ENCODE measurements at regions not wholly inside any gene's neighbourhood (a gene's known extent, or its start where the extent isn't known, plus 50 kb on each side); places are given as distances from the start of the nearest gene placed in this dataset.

DNA sequence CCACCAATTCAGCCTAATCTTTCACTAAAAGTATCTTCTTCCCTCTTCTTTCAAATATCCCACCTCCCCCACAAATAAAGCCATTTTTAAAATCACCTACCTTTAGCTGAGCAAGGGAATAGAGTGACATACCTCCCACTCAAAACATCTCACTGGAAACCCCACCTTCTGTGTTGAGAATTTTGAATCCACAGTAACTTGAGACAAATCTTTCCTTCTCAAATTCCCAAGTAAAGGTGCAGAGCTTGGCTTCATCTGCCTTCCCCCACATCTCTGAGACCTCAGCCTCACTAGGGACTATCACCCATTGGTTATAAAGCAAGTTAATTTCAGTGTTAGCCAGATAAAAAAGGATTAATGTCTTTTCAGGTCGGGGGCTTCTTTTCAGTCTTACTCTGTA is 180.4 kb downstream of the INO80D start:
- H3K4me3 ChIP-seq (ENCODE audit: low read depth, low read length) = no peak overlapping the region
- H3K27ac ChIP-seq (ENCODE audit: extremely low read depth, low read depth, low read length) = no peak overlapping the region
- no peaks in the 10 kb centered on the region; the same call in 1 of the 2 replicates for H3K4me1 ChIP-seq (ENCODE audit: control insufficient read depth, insufficient read depth, low read length)
- no peaks in the 10 kb centered on the region for H3K9me3 ChIP-seq (ENCODE audit: control insufficient read depth, insufficient read depth, low read depth, low read length)
- H3K36me3 ChIP-seq (ENCODE audit: control insufficient read depth in 2 of 2, insufficient read depth in 1 of 2, low read length in 2 of 2) = no peaks in the 10 kb centered on the region
- POLR2A ChIA-PET = no interaction called here
- CTCF ChIA-PET = interaction anchor here (0.6 to 2.5 kb wide), 6 partner anchors 9 to 527 kb away, joined by 3 to 9 read pairs (median 6); no protein-coding TSS in a partner anchor
- TF ChIP-seq ZNF654 (tag by site-specific recombination; IDR thresholded peaks at IDR 0.05; ENCODE audit: low read depth) = no peak

DNA sequence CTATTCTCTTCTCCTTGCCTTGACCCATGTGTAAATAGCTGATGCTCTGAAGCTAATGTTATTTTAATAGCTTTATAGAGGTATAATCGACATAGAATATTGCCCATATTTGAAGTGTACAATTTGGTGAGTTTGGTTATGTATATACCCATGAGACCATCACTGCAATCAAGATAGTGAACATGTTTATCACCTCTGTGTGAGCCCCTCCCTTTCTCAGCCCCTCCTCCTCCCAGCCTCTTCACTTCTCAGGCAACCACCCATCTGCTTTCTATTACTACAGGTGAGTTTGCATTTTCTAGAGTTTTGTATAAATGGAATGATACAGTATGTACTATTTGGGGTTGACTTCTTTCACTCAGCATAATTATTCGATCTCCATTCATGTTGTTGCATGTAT is 181.1 kb downstream of the INO80D start:
- Histone ChIP-seq H3K4me1 (ENCODE audit: control insufficient read depth, insufficient read depth, low read length) (no peaks in the 10 kb centered on the region; the same call in 1 of the 2 replicates), H3K9me3 (ENCODE audit: control insufficient read depth, insufficient read depth, low read depth, low read length) (no peaks in the 10 kb centered on the region), H3K4me3 (ENCODE audit: low read depth, low read length) (no peak overlapping the region), H3K27ac (ENCODE audit: extremely low read depth, low read depth, low read length) (no peak overlapping the region), H3K36me3 (ENCODE audit: control insufficient read depth in 2 of 2, insufficient read depth in 1 of 2, low read length in 2 of 2) (no peaks in the 10 kb centered on the region)
- CTCF ChIA-PET = interaction anchor here (1.0 to 3.1 kb wide), 5 partner anchors 10 to 43 kb away, joined by 5 to 9 read pairs (median 7); no protein-coding TSS in a partner anchor
- POLR2A ChIA-PET = no interaction called here
- TF ChIP-seq ZBTB26 (tag by site-specific recombination; optimal IDR thresholded peaks at IDR 0.05) = no peak

DNA sequence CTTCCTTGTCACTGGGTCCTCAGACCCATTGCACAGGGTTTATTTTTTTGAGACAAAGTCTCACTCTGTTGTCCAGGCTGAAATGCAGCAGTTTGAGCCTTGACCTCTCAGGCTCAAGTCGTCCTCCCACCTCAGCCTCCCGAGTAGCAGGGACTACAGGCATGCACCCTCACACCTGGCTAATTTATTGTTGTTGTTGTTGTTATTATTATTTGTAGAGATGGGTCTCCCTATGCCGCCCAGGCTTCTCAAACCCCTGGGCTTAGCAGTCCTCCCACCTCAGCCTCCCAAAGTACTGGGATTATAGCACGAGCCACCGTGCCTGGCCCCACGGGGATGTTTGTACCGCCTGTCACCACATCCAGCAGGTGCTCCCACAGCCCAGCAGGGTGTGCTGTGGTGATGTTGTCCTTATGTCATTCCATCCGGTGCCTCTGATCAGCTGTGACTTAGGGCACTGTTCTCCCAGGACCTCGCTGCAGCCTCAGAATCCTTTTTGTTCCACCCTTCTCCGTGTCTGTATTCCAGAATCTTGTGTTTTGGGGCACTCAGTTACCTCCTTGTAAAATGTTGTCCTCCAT is 182.3 kb downstream of the INO80D start:
- H3K9me3 ChIP-seq (ENCODE audit: control insufficient read depth, insufficient read depth, low read depth, low read length) = no peaks in the 10 kb centered on the region
- no peak overlapping the region for H3K4me3 ChIP-seq (ENCODE audit: low read depth, low read length)
- ChIA-PET CTCF (interaction anchor here (0.6 to 3.1 kb wide), 5 partner anchors 18 to 672 kb away, joined by 3 to 9 read pairs (median 5); no protein-coding TSS in a partner anchor), POLR2A (no interaction called here)
- TF ChIP-seq ZNF140 (tag by site-specific recombination; IDR thresholded peaks at IDR 0.05) (no peak), CTCF (tag by site-specific recombination; IDR thresholded peaks at IDR 0.05) (0 out of 2 replicates have a peak, but pooled peaks have one; percentile 25), ZIC2 (tag by site-specific recombination; IDR thresholded peaks at IDR 0.05) (peak; percentile 19; the same call in 1 of the 2 replicates), ZNF416 (tag by site-specific recombination; IDR thresholded peaks at IDR 0.05) (no peak), REST (tag by site-specific recombination; IDR thresholded peaks at IDR 0.05) (no peak)
- no peaks in the 10 kb centered on the region for H3K36me3 ChIP-seq (ENCODE audit: control insufficient read depth in 2 of 2, insufficient read depth in 1 of 2, low read length in 2 of 2)
- no peaks in the 10 kb centered on the region; the same call in 1 of the 2 replicates for H3K4me1 ChIP-seq (ENCODE audit: control insufficient read depth, insufficient read depth, low read length)
- H3K27ac ChIP-seq (ENCODE audit: extremely low read depth, low read depth, low read length) = no peak overlapping the region

- Histone ChIP-seq H3K27ac (ENCODE audit: extremely low read depth, low read depth, low read length) (no peak overlapping the region), H3K4me3 (ENCODE audit: low read depth, low read length) (no peak overlapping the region), H3K4me1 (ENCODE audit: control insufficient read depth, insufficient read depth, low read length) (no peaks in the 10 kb centered on the region; the same call in 1 of the 2 replicates), H3K36me3 (ENCODE audit: control insufficient read depth in 2 of 2, insufficient read depth in 1 of 2, low read length in 2 of 2) (no peaks in the 10 kb centered on the region), H3K9me3 (ENCODE audit: control insufficient read depth, insufficient read depth, low read depth, low read length) (no peaks in the 10 kb centered on the region)
- POLR2A ChIA-PET = no interaction called here
- CTCF ChIA-PET = interaction anchor here (0.6 to 3.1 kb wide), 5 partner anchors 17 to 673 kb away, joined by 3 to 7 read pairs (median 4); no protein-coding TSS in a partner anchor
- TF ChIP-seq ZSCAN30 (tag by site-specific recombination; IDR thresholded peaks at IDR 0.05) (no peak), ZNF416 (tag by site-specific recombination; IDR thresholded peaks at IDR 0.05) (no peak), ZNF610 (tag by site-specific recombination; IDR thresholded peaks at IDR 0.05; ENCODE audit: borderline replicate concordance) (no peak), KLF10 (tag by site-specific recombination; IDR thresholded peaks at IDR 0.05) (no peak), KLF7 (tag by site-specific recombination; IDR thresholded peaks at IDR 0.05; ENCODE audit: borderline replicate concordance) (no peak), ZNF791 (tag by site-specific recombination; IDR thresholded peaks at IDR 0.05) (no peak), ZFHX2 (tag by site-specific recombination; conservative IDR thresholded peaks at IDR 0.05) (no peak)
- TF ChIP-seq, protein P1, sequence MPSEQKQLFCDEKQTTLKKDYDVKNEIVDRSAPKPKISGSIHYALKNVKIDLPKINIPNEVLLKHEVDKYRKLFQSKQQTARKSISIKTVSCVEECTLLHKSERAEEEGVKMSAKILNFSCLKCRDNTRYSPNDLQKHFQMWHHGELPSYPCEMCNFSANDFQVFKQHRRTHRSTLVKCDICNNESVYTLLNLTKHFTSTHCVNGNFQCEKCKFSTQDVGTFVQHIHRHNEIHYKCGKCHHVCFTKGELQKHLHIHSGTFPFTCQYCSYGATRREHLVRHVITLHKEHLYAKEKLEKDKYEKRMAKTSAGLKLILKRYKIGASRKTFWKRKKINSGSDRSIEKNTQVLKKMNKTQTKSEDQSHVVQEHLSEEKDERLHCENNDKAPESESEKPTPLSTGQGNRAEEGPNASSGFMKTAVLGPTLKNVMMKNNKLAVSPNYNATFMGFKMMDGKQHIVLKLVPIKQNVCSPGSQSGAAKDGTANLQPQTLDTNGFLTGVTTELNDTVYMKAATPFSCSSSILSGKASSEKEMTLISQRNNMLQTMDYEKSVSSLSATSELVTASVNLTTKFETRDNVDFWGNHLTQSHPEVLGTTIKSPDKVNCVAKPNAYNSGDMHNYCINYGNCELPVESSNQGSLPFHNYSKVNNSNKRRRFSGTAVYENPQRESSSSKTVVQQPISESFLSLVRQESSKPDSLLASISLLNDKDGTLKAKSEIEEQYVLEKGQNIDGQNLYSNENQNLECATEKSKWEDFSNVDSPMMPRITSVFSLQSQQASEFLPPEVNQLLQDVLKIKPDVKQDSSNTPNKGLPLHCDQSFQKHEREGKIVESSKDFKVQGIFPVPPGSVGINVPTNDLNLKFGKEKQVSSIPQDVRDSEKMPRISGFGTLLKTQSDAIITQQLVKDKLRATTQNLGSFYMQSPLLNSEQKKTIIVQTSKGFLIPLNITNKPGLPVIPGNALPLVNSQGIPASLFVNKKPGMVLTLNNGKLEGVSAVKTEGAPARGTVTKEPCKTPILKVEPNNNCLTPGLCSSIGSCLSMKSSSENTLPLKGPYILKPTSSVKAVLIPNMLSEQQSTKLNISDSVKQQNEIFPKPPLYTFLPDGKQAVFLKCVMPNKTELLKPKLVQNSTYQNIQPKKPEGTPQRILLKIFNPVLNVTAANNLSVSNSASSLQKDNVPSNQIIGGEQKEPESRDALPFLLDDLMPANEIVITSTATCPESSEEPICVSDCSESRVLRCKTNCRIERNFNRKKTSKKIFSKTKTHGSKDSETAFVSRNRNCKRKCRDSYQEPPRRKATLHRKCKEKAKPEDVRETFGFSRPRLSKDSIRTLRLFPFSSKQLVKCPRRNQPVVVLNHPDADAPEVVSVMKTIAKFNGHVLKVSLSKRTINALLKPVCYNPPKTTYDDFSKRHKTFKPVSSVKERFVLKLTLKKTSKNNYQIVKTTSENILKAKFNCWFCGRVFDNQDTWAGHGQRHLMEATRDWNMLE (tag by site-specific recombination; conservative IDR thresholded peaks at IDR 0.05; ENCODE audit: low read depth) = no peak
These were observed 183.1 kb downstream of the INO80D start for GRCh38 chr2:205902900-205903237.
